ENCODE measurements at regions not wholly inside any gene's neighbourhood (a gene's known extent, or its start where the extent isn't known, plus 50 kb on each side); places are given as distances from the start of the nearest gene placed in this dataset.

- no peak for TF ChIP-seq CTCF (IDR thresholded peaks at IDR 0.05; ENCODE audit: insufficient read depth, low read depth, low read length, missing control alignments)
- no peak overlapping the region for H3K4me3 ChIP-seq (ENCODE audit: low read depth, low read length)
- DNase-seq (ENCODE audit: low read depth) = no peak
These were observed 283.7 kb upstream of the NRP1 start for GRCh38 chr10:33618196-33618595.

- no peak for TF ChIP-seq CTCF (IDR thresholded peaks at IDR 0.05; ENCODE audit: insufficient read depth, low read depth, low read length, missing control alignments)
- DNase-seq (ENCODE audit: low read depth) = no peak
- no peak overlapping the region for H3K4me3 ChIP-seq (ENCODE audit: low read depth, low read length)
These were observed 283.1 kb upstream of the NRP1 start for GRCh38 chr10:33617381-33618080.

DNA sequence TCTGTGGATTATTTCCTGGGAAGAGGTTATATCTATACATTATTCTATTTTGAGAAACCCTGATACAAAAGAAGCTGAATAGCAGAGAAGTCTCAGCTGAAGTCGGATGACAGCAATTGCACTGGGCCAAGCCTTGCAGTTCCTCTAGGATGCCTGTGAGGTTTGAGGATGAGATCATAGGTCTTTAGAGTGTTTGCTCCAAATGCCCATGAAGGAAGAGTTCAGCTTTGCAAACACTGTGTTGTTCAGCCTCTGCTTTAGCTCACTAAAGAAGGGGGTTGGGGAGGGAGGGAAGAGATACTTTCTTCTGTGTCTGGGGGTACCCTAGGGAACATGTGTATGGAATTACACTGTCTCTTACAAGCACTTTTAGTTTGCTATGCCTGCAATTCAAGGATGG lies 282.5 kb upstream of the NRP1 start:
- no peak for TF ChIP-seq CTCF (IDR thresholded peaks at IDR 0.05; ENCODE audit: insufficient read depth, low read depth, low read length, missing control alignments)
- H3K4me3 ChIP-seq (ENCODE audit: low read depth, low read length) = no peak overlapping the region
- DNase-seq (ENCODE audit: low read depth) = no peak

DNA sequence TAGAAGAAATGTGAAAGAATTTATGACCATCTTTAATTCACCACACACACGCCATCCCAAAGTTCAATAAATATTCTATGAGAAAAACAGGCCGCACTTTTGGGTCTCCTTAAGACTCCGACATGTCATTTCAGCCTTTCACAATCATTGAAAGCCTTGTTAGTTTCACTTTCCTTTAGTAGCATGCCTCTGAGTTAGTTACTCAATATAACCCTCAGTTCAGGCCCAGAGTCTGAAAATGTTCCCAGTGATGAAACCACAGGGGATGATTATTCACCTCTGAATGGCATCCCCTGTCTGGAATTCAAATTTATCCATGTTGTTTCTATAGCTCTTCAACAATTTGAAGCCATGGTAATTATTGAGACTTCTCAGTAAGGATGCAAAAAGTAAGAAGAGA lies 278.1 kb upstream of the NRP1 start:
- peak; percentile 65 for DNase-seq (ENCODE audit: low read depth)
- H3K4me3 ChIP-seq (ENCODE audit: low read depth, low read length) = no peak overlapping the region
- no peak for TF ChIP-seq CTCF (IDR thresholded peaks at IDR 0.05; ENCODE audit: insufficient read depth, low read depth, low read length, missing control alignments)

- DNase-seq (ENCODE audit: low read depth) = peak; percentile 17
- TF ChIP-seq CTCF (IDR thresholded peaks at IDR 0.05; ENCODE audit: insufficient read depth, low read depth, low read length, missing control alignments) = no peak
- H3K4me3 ChIP-seq (ENCODE audit: low read depth, low read length) = no peak overlapping the region
These were observed 277.6 kb upstream of the NRP1 start for GRCh38 chr10:33612116-33612515.

DNA sequence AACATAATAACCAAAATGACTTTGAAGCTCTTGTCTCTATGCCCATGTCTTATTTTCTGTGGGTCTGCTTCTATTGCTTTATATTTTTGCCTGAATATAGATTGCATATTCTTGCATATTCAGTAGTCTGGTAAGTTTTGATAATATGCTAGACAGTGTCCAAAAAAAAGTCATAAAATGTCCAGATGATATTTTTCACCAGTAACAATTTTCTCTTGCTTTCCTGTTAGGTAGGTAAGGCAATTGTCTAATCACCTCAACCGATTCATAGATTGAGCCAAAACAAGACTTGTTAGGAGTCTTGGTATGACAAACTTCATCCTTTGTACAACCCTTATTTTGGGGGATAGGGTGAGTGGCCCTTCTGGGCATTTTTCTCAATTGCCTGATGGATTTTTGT lies 277.0 kb upstream of the NRP1 start:
- no peak for TF ChIP-seq CTCF (IDR thresholded peaks at IDR 0.05; ENCODE audit: insufficient read depth, low read depth, low read length, missing control alignments)
- DNase-seq (ENCODE audit: low read depth) = no peak
- H3K4me3 ChIP-seq (ENCODE audit: low read depth, low read length) = no peak overlapping the region

DNA sequence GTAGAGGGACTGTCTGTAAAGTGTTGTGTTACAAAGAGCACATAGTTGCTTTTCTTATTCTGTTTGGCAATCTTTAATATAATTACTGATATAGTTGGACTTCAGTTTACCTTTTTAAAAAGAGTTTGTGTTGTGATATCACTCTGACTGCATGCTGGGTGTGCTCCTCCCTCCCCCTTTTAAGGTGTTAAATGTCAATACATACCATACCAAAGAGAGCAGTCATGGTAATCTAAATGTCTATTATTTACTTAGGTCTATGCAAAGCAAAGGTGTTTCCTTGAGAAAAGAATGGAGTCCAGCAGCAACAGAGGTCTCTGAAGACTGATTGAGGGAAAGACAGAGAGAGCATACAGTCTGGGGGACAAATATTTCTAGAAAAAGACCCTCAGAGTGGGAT lies 275.1 kb upstream of the NRP1 start:
- DNase-seq (ENCODE audit: low read depth) = no peak
- TF ChIP-seq CTCF (IDR thresholded peaks at IDR 0.05; ENCODE audit: insufficient read depth, low read depth, low read length, missing control alignments) = no peak
- H3K4me3 ChIP-seq (ENCODE audit: low read depth, low read length) = no peak overlapping the region
